CD4-positive, alpha-beta T cell treated with Interleukin-2 at 100 ng/mL for 4 hours (primary cell): ENCODE measurements at regions not wholly inside any gene's neighbourhood (a gene's known extent, or its start where the extent isn't known, plus 50 kb on each side); places are given as distances from the start of the nearest gene placed in this dataset.

ENCODE experiments used
- DNase-seq: peaks from one replicate; pipeline ENCODE4 v3.0.0-alpha.2; 2020; ENCODE audit warnings: low spot score

DNA sequence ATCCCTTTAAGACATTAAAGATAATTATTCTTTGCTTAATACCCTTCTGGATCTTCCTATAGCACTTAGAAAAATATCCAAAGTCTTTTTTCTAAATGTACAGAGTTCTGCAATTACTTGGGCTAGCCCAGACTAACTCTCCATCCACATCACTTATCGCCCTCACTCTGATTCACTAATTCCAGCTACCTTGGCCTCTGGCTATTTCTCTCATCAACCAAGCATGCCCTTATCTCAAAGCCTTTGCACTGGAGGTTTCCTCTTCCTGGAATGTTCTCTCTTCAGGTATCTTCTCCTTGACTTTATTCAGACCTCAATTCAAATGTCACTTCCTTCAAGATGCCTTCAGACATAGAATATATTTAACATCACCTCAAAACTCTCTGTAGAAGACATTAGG is 345.1 kb upstream of the SMIM31 start:
- no peak for DNase-seq

DNA sequence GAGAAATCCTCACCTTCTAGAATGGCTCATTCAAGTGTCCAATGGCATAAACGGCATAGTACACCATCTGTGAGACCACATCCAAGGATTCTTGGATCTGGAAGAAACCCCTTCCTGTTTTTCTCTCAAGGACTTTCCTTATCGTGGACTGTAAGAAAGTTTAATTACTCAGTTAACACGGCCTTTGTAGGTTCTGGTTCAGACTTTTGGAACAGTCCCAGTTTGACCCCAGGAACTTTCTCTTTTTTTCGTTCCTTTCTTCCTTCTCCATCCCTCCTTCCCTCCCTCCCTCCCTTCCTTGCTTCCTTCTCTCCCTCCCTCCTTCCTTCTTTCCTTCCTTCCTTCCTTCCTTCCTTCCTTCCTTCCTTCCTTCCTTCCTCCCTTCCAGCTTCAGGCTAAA is 343.5 kb upstream of the SMIM31 start:
- no peak for DNase-seq

DNA sequence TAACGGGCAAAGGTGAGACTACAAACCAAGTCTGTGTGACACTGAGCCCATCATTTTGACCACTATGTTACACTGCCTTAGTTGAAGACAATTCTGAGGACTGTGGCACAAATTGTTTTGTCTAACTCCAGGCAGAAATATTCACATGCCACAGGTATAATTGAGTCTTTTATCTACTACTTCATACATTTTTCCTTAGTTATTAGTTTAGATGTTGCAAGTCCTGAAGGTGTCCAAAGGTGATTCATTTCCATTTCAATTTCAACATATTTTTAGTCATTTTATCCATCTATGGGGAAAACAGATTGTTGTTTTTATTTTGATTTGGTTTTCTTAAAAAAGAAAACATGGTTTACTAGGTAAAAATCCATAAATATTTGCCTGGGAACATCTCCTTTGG is 341.7 kb upstream of the SMIM31 start:
- no peak for DNase-seq

DNA sequence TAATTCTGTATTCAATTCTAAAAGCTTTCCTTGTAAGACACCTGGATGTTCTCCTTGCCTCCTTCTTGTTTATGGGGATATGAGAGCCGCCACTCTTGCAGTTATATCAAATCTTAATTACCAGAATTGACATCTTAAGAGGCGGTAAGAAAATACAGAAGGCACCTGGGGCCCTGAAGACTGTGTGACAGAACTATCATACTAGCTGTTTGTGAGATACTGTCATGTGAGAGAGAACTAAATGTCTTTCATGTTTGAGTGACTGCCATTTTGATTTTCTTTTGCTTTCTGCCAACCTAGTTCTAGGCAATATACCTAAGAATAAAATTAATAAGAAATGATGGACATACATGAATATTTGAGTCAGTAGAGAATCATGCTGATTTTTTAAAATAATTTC is 340.2 kb upstream of the SMIM31 start:
- no peak for DNase-seq

DNA sequence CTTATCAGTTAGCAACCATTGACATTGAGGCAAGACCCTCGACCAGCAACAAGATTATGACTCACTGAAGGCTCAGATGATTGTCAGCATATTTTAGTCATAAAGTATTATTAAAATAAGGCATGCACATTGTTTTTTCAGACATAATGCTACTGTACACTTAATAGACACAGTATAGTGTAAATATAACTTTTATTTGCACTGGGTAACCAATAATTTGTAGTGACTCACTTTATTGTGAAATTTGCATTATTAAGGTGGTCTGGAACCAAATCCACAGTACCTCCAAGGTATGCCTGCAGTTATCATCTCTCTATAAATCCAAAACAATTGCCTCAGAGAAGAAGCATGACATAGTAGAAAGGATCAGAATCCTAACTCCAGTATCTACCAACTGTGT is 330.1 kb upstream of the SMIM31 start:
- DNase-seq: no peak

DNA sequence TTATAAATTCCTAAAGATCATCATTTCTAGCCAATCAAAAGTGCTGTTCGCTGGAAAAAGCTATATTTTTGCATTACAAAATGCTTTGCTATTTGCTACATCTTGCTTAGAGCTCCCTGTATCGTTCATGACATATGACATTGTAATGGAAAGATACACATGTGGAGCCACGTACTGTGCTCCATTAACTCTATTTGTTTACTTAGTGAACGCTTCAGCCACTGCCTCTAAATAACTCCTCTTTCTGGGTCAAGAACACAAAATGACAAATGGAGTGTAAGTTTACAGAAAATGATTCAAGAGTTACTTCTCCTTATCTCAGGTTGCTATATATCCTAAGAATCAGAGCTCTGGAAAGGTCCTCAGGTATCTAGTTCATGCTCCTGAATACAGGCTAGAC is 329.1 kb upstream of the SMIM31 start:
- DNase-seq: no peak

DNA sequence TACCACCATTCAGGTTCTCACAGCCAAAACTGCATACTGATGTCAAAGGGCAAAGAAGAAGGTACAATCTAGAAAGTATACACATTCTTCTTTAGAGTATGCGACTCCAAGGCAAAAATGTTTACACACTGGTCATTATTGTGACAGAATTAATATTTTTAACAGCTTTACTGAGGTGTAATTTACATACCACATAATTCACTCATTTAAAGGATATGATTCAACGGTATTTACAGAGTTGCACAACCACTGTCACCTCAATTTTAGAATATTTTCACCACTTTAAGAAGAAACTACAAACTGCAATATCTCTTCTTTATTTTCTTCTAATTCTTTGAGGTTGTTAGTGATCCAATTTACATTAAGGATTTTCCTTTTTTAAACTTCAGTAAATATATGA is 325.4 kb upstream of the SMIM31 start:
- DNase-seq: no peak

DNA sequence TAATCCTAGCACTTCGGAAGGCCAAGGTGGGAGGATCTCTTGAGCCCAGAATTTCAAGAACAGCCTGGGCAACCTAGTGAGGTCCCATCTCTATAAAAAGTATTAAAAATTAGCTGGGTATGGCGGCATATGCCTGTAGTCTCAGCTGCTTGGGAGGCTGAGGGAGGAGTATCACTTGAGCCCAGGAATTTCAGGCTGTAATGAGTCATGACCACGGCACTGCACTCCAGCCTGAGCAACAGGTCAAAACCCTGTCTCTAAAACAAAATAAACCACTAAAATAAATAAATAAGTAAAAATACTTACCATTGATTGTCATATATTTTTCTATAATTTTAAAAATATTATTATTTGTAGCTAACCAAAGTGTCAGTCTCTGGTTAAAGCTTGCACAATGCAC is 315.6 kb upstream of the SMIM31 start:
- no peak for DNase-seq

DNA sequence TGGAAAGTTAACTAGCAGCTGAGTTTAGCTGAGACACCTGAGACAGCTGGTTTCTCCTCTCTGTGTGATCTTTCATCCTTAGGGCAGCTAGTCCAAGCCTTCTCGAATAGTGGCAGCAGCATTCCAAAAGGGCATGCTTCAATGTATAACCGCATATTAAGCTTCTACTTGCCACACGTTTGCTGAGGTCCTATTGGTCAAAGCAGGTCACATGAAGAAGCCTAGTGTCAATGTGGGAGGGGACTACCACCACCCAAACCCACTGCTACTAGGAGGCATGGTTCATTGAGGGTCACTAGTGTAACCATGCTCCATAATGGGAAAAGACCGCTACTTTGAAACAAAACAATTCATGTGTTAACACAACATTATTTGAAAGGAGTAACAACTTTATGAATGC is 314.9 kb upstream of the SMIM31 start:
- no peak for DNase-seq

DNA sequence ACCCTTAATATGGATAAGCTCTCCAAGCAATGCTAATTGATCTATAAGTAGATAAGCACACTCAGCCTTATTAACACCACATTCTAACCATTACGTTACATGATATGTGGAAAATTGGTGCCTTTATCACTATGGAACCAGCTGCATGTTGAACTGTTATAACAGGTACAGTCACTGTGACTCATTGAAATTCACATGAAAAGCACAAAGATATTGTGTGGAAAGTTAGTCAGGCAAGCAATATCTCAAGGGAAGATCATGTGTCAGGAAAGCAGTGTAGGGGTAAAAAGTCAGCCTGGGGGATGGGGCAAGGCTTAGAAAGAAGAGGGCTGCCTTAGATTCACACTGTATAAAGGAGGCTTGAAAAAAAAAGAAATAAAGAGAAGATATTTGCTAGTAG is 313.7 kb upstream of the SMIM31 start:
- no peak for DNase-seq

DNA sequence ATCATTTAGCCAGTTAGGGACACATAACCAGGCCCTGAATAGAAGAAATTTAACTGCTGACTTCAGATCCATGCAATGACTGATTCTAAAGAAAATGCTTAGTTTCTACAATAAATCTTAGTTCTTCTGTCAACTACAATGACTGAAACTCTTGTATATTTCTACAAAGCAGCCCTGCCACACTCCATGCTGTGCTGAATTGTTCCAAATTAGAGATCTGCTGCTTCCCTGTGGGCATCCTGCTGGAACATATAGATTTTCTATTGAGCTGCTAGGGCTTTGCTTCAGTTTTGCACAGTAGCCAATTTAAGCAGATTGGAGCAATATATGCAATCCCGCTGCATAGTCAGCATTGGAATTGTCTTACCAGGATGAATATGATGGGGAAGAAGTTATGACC is 312.8 kb upstream of the SMIM31 start:
- no peak for DNase-seq

DNA sequence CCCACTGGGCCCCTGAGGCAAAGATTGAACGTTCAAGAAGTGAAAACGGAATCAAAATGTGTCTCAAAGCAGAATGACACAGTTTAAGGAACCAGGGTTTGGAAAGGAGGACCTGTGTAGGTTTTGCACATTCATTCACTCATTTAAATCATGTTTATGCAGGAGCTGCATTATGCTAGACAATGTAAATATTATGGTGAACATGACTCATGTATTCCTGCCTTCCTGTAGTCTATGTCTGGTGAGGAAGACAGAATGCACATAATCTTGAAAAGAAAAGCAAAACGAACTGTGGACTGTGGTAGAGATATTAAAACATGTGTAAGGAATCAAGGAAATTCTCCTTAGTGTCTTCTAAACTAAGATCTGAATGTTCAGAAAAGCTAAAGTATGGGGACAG is 311.8 kb upstream of the SMIM31 start:
- DNase-seq: no peak

DNA sequence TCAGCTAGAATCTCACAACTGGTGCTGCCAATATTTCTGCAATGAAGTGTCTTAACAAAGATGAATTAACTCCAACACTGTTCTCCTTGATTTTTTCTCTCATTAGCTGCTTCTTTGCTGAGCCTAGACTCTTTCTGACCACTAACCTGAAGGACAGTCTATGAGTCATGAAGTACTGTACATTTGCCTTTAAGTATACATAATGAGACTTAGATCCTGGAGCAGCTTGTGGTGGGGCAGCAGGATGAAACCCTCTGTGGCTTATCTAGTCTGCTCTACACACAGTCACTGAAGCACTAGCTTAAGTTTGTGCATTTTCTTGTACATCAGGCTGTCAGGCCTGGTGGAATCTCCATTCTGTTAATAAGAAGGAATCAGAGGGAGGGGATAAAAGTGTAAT is 307.4 kb upstream of the SMIM31 start:
- no peak for DNase-seq

DNA sequence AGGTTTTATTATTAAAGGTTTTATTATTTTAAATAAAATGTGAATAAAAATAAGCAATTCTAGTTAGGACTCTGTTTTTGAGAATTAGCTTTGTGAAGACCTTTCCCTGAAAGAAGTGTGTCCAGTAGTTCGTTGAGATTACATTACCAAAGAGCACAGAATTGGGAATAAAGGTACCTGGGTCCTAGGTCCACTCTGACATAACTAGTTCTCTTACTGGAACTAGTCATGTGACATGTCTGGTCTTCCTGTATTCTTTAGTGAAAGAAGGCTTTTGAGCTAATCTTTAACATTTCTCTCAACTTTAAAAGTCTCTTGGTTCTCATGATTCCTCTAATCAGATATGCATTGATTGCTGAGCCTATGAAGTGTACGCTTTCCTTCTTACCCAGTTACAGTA is 292.0 kb upstream of the SMIM31 start:
- DNase-seq: no peak

DNA sequence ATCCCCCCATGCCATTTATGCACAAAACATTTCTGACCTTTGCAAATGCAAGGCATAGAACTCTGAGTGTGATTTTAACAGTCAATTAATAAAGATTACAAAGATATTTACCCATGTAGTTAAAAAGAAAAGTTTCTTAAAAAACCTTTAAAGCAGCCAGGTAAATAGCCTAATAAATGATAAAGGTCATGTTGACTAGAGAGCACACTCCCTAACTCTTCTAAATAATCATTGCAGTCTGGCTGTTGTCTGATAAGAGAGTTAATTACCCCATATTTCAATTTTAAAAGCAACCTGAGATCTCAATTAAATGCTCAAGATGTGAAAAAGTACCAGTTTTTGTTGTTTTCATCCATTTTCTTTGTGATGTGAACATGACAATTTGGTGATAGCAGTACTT is 291.5 kb upstream of the SMIM31 start:
- no peak for DNase-seq

DNA sequence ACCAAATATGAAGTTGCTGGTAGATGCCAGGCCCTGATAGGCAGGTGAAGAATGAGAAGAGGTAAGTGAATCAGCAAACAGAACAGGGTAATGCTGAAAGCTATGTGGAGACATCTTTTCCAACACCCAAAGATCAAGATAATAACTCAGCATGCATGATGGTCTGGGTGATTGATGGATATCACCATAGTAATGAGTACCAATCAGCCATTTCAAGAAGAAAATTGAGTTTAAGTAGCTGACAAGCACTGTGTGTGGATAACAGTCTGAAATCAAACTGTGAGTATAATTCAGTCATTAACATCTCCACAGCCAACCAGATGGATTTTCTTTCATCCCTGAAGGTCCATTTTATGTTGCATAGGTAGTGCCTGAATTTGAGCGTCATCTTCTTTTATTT is 289.6 kb upstream of the SMIM31 start:
- DNase-seq: no peak

DNA sequence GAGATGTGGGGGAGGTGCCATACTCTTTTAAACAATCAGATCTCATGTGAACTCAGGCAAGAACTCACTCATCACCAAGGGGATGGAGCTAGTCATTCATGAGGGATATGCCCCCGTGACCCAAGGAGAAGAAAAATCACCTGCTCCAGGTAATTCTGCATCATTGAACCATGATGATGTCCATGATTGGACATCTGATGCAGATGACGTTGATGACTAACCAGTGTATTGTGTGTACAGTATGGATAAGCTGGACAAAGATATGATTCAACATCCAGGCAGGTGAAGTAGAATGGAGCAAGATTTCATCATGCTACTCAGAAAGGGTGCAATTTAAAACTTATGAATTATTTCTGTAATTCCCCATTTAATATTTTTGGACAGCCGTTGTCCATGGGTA is 286.4 kb upstream of the SMIM31 start:
- DNase-seq: no peak

DNA sequence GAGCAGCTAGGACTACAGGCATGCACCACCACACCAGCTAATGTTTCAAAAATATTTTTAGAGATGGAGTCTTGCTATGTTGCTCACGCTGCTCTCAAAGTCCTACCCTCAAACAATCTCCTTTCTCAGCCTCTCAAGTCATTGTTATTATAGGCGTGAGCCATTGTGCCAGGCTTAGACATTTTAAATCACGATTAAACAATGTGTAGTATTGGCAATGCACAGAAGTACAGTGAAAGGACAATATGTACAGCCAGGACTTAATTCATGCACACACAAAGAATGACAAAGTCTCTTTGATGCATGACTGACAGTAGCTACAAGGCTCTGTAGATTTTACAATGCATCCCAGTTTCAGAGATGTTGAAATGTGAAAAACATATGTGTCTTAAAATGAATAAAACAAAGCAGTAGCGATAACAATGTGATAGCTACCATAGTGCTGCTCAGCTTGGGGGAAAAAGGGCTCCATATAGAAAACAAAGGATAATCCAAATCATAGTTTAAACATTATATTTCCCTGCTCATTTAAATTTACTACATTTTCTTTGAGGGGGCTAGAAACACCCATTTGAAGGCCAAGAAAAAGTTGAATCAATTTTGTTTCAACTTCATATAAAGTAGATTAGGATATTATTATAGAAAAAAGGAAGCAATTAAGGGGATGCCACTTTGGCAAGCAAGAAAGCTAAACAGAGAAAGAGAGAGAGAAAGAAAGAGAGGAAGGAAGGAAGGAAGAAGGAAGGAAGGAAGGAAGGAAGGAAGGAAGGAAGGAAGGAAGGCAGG is 272.4 kb upstream of the SMIM31 start:
- no peak for DNase-seq

DNA sequence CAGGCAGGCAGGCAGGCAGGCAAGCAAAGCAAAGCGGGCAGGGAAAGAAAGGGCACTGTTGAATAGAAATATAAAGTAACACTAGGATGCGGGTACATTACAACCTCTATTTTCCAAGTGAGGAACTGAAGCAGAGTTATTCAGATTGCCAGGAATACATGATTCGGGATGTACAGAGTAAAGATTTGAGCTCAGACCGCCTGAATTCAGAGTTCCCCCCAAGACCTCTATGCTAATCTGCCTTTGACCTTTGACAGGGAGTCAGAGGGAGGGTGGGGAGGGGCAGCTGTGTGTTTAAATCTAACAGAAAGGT is 271.9 kb upstream of the SMIM31 start:
- DNase-seq: no peak

DNA sequence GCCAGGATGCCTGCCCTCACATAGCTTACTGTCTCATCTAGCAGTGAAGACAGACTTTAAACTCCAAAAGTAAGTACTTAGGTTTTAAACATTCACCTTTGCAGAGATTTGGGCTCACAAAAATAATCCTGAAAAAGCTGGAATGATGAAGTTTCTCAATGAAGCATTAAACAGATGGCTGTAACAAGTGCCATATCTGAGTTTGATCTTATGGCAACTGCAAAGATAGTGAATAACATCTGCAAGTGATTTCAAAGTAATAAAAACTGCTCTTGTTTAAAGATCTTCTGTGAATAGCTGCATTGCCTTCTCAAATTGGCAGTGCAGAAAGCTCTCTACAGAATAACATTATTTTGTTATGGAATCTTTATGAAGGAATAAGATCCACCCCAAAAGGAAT is 271.2 kb upstream of the SMIM31 start:
- no peak for DNase-seq

DNA sequence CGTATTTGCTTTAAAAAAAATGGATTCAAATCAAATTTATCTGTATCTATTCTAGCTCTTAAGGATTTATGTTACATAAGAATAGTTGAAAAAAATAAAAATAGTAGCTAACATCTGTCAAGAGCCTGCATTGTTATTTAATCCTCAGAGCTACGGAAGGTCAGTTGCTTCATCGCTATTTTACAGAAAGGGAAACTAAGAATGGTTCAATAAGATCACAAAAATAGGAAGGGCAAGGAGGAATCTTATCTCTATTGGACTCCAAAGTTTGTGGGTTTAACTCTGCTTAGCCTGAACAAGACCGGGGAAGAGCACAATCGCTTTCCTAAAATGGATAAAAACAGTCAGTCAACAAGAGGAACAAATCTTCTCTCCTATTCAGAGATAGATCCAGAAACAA is 270.2 kb upstream of the SMIM31 start:
- DNase-seq: no peak

DNA sequence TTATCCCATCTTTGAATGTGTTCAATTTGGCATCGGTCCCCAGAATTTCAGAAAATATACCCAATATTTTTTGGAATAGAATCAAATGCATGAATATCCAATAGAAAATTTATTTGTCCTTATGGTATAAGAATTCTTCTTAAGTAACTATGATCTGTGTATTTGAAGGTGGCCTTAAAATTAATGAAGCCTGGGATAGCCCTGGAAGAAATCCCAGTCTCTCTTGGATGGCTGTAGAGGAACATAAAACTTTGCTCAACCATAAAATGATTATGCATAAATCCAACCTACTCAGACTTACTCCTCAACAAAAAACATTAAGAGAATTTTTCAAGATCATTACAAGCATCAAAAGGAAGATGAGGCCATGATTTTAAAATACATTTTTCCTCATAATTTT is 269.4 kb upstream of the SMIM31 start:
- no peak for DNase-seq

DNA sequence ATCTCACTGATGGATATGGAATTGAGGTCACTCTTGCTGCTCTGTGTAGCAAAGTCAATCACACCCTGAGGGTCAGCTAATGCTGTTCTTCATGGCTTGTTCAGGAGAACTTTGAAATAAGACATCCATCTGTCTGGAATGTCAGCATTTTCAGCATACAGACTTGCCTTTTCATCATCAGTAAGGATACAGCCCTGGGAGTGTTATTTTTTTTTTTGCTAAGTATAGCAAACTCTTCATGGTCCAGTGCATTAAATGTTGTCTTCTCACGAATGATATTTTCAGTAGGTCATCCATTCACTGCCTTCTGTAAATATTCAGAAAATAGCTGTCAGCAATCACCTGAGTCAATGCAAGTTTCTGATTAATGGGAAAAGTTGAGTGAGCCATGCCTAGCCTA is 268.8 kb upstream of the SMIM31 start:
- DNase-seq: no peak

DNA sequence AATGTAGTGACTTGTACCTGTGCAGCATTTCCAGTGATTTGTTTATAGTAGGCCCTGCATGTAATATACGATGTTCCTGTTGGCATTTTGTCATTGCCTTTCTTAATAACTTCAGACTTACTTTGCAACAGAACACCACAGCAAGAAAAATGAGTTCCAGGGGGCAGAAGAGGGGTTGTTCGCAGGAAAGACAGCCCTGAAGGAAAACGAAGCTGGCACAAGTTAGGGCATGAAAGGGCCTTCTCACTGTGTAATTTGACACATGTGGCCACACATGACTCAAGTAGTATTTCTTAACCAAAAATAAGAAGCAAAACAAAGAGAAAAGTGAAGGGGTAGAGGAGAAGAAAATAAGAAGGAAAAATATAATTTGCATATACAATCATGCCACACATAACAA is 265.8 kb upstream of the SMIM31 start:
- DNase-seq: no peak

DNA sequence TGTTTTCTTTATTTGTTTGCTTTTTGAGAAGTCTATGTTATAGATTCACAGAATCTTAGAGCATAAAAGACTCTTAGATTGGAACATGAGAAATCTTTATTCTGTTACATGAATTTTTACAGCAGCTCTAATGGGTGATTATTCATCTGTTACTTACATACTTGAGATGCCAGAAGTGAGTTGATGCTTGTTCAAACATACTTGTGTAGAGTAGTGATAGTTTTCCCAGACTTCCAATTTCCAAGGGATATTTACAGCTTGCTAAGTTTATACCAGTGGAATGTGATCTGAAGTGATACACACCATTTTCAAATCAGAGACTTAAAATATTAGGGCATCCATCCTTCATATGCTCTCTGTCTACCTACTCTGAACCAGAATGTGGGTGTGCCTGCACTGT is 252.9 kb upstream of the SMIM31 start:
- DNase-seq: no peak
